Brain microvascular endothelial cell (primary cell): ENCODE measurements at regions not wholly inside any gene's neighbourhood (a gene's known extent, or its start where the extent isn't known, plus 50 kb on each side); places are given as distances from the start of the nearest gene placed in this dataset.

Source experiments
- DNase-seq: peaks from one replicate; pipeline ENCODE4 v3.0.0-alpha.2; 2020
- H3K27ac ChIP-seq: fragments of 250-450 bp; sonication (Bioruptor Pico); 2 replicates; pipeline ENCODE4 v1.5.1; 2020; ENCODE audit warnings: mild to moderate bottlenecking, moderate library complexity
- H3K27me3 ChIP-seq: fragments of 250-450 bp; sonication (Bioruptor Pico); replicated peaks from 2 replicates; pipeline ENCODE4 v1.5.1; 2020; ENCODE audit warnings: mild to moderate bottlenecking
- H3K36me3 ChIP-seq: fragments of 250-450 bp; sonication (Bioruptor Pico); replicated peaks from 2 replicates; pipeline ENCODE4 v1.5.1; 2020; ENCODE audit warnings: mild to moderate bottlenecking
- H3K4me3 ChIP-seq: 2 replicates; pipeline ENCODE4 v1.5.1; 2011; ENCODE audit warnings: low read depth, mild to moderate bottlenecking, control low read depth, low read length, moderate library complexity
- CTCF ChIP-seq: IDR thresholded peaks from 2 replicates; pipeline ENCODE4 v1.5.1; 2011; ENCODE audit warnings: low read depth, mild to moderate bottlenecking, moderate library complexity, low read length, control low read depth, inconsistent platforms; ENCODE audit errors: missing control alignments
- in situ Hi-C: cut with HindIII; loops from 2 replicates; pipeline ENCODE4 v1.10.0; 2017; ENCODE audit warnings: low sequenced_read_pairs, low pct_ligation_motif_present

- Histone ChIP-seq H3K27me3 (no peaks in the 10 kb centered on the region), H3K4me3 (no peak overlapping the region), H3K36me3 (no peaks in the 10 kb centered on the region), H3K27ac (no peak overlapping the region)
- TF ChIP-seq CTCF: no peak
- DNase-seq: peak; percentile 15
- in situ Hi-C loops: no loop called here
These were observed 231.6 kb upstream of the MYLIP start for GRCh38 chr6:15897063-15897876.

GRCh38 chr6:15894973-15895725 lies 232.3 kb upstream of the DTNBP1 start:
- no peaks in the 10 kb centered on the region for H3K27me3 ChIP-seq
- no peak for TF ChIP-seq CTCF
- no peak overlapping the region for H3K27ac ChIP-seq
- DNase-seq: no peak
- H3K36me3 ChIP-seq: no peaks in the 10 kb centered on the region
- in situ Hi-C loops: no loop called here
- no peak overlapping the region for H3K4me3 ChIP-seq

GRCh38 chr6:15893556-15894253 lies 230.9 kb upstream of the DTNBP1 start:
- in situ Hi-C loops: no loop called here
- Histone ChIP-seq H3K27ac (no peak overlapping the region), H3K4me3 (no peak overlapping the region), H3K36me3 (no peaks in the 10 kb centered on the region), H3K27me3 (no peaks in the 10 kb centered on the region)
- DNase-seq: peak; percentile 29
- TF ChIP-seq CTCF: peak; percentile 55

GRCh38 chr6:15892369-15892768 lies 229.5 kb upstream of the DTNBP1 start:
- no peak for DNase-seq
- in situ Hi-C loops: no loop called here
- Histone ChIP-seq H3K36me3 (no peaks in the 10 kb centered on the region), H3K27ac (no peak overlapping the region), H3K27me3 (no peaks in the 10 kb centered on the region), H3K4me3 (no peak overlapping the region)
- TF ChIP-seq CTCF: no peak

GRCh38 chr6:15888798-15889772 lies 226.3 kb upstream of the DTNBP1 start:
- in situ Hi-C loops: no loop called here
- H3K36me3 ChIP-seq: no peaks in the 10 kb centered on the region
- no peak for TF ChIP-seq CTCF
- no peak overlapping the region for H3K27ac ChIP-seq
- H3K27me3 ChIP-seq: no peaks in the 10 kb centered on the region
- no peak overlapping the region for H3K4me3 ChIP-seq
- no peak for DNase-seq
